IMR-90 (cell line): ENCODE measurements at regions not wholly inside any gene's neighbourhood (a gene's known extent, or its start where the extent isn't known, plus 50 kb on each side); places are given as distances from the start of the nearest gene placed in this dataset.

Experiments used
- ATAC-seq: fragments of 200-7000 bp; cut with Tn5 transposase; 2 replicates; pipeline ENCODE4 v1.9.1; 2020; ENCODE audit warnings: low read depth, mild to moderate bottlenecking, moderate library complexity
- BruUV-seq: library from RNA; stranded (reverse); fragments of 400-500 nt; replicated peaks from 2 replicates; lab custom pipeline; 2021; lab: Mats Ljungman, UMichigan
- CTCF ChIA-PET: fragments of 300-600 bp; formaldehyde crosslinking; extraction: SDS; loops from one replicate; lab custom pipeline; 2021; ENCODE audit warnings: antibody characterized with exemption; lab: Yijun Ruan, JAX
- POLR2A ChIA-PET: fragments of 300-600 bp; sonication (Branson Sonifier 250); formaldehyde crosslinking; loops from one replicate; lab custom pipeline; 2022; ENCODE audit warnings: antibody characterized with exemption; ENCODE audit not compliant: unreplicated experiment; lab: Charles Lee
- DNase-seq: peaks from one replicate; pipeline ENCODE4 v3.0.0; 2013
- H2AFZ ChIP-seq: replicated peaks from 2 replicates; pipeline ENCODE3; 2013; ENCODE audit warnings: low read length, mild to moderate bottlenecking; ENCODE audit not compliant: poor library complexity
- H2AK5ac ChIP-seq: 2 replicates; pipeline ENCODE4 v1.6.1; 2013; ENCODE audit warnings: low read depth, low read length, inconsistent platforms
- H2AK9ac ChIP-seq: replicated peaks from 2 replicates; pipeline ENCODE3; 2013; ENCODE audit warnings: mild to moderate bottlenecking, low read depth, low read length, moderate library complexity; ENCODE audit not compliant: poor library complexity
- H2BK120ac ChIP-seq: 2 replicates; pipeline ENCODE4 v1.6.1; 2013; ENCODE audit warnings: low read depth, low read length, inconsistent platforms
- H2BK15ac ChIP-seq: 3 replicates; pipeline ENCODE4 v1.6.1; 2013; ENCODE audit warnings: low read depth, low read length, inconsistent platforms
- H2BK20ac ChIP-seq: 2 replicates; pipeline ENCODE4 v1.6.1; 2013; ENCODE audit warnings: low read depth, mild to moderate bottlenecking, inconsistent platforms, low read length, moderate library complexity
- H2BK5ac ChIP-seq: 2 replicates; pipeline ENCODE4 v1.6.1; 2013; ENCODE audit warnings: mild to moderate bottlenecking, low read depth, low read length, inconsistent platforms; ENCODE audit not compliant: poor library complexity, severe bottlenecking
- H3K14ac ChIP-seq: replicated peaks from 2 replicates; pipeline ENCODE4 v1.6.1; 2013; ENCODE audit warnings: low read depth, low read length, inconsistent platforms
- H3K18ac ChIP-seq: 2 replicates; pipeline ENCODE4 v1.6.1; 2013; ENCODE audit warnings: low read depth, low read length, control low read depth
- H3K23ac ChIP-seq: 2 replicates; pipeline ENCODE4 v1.6.1; 2013; ENCODE audit warnings: low read depth, low read length, inconsistent platforms
- H3K27ac ChIP-seq: 2 replicates; pipeline ENCODE4 v1.5.1; 2013; ENCODE audit warnings: mild to moderate bottlenecking, control low read depth, low read length; ENCODE audit not compliant: insufficient read depth
- H3K27me3 ChIP-seq: 2 replicates; pipeline ENCODE4 v1.6.1; 2013; ENCODE audit warnings: low read length; ENCODE audit not compliant: control insufficient read depth, insufficient read depth
- H3K36me3 ChIP-seq: 2 replicates; pipeline ENCODE4 v1.6.1; 2013; ENCODE audit warnings: low read length, mixed read lengths; ENCODE audit not compliant: control insufficient read depth, insufficient read depth
- H3K4ac ChIP-seq: 2 replicates; pipeline ENCODE4 v1.6.1; 2013; ENCODE audit warnings: low read depth, low read length, inconsistent platforms
- H3K4me1 ChIP-seq: 2 replicates; pipeline ENCODE4 v1.6.1; 2013; ENCODE audit warnings: low read length, mixed read lengths; ENCODE audit not compliant: control insufficient read depth, insufficient read depth
- H3K4me2 ChIP-seq: 2 replicates; pipeline ENCODE4 v1.6.1; 2013; ENCODE audit warnings: low read depth, mild to moderate bottlenecking, control low read depth, low read length, moderate library complexity
- H3K4me3 ChIP-seq: 2 replicates; pipeline ENCODE4 v1.5.1; 2013; ENCODE audit warnings: low read depth, mild to moderate bottlenecking, control low read depth, low read length, moderate library complexity; ENCODE audit not compliant: insufficient read depth
- H3K56ac ChIP-seq: 2 replicates; pipeline ENCODE4 v1.6.1; 2013; ENCODE audit warnings: low read length, inconsistent platforms; ENCODE audit not compliant: insufficient read depth; ENCODE audit errors: extremely low read depth
- H3K79me1 ChIP-seq, 2 experiments: 2 replicates each; pipeline ENCODE4 v1.6.1; 2013; ENCODE audit warnings: low read length in 2 of 2, inconsistent platforms in 1 of 2, low read depth in 1 of 2
- H3K9ac ChIP-seq: 2 replicates; pipeline ENCODE4 v1.6.1; 2013; ENCODE audit warnings: low read depth, low read length, control low read depth
- H3K9me1 ChIP-seq: 2 replicates; pipeline ENCODE4 v1.6.1; 2013; ENCODE audit warnings: low read length, inconsistent platforms; ENCODE audit not compliant: insufficient read depth
- H3K9me3 ChIP-seq: 2 replicates; pipeline ENCODE4 v1.6.1; 2013; ENCODE audit warnings: low read length; ENCODE audit not compliant: control insufficient read depth, insufficient read depth
- H4K20me1 ChIP-seq: 2 replicates; pipeline ENCODE4 v1.6.1; 2013; ENCODE audit warnings: low read length, inconsistent platforms; ENCODE audit not compliant: insufficient read depth
- H4K5ac ChIP-seq: 2 replicates; pipeline ENCODE4 v1.6.1; 2013; ENCODE audit warnings: mild to moderate bottlenecking, low read depth, low read length, control low read depth
- H4K8ac ChIP-seq, 2 experiments: 2 replicates each; pipeline ENCODE4 v1.6.1; 2013; ENCODE audit warnings: low read depth in 2 of 2, low read length in 2 of 2, control low read depth in 1 of 2, inconsistent platforms in 1 of 2
- H4K91ac ChIP-seq: 2 replicates; pipeline ENCODE4 v1.6.1; 2013; ENCODE audit warnings: low read depth, low read length, inconsistent platforms; ENCODE audit not compliant: insufficient read depth
- BHLHE40 ChIP-seq: fragments of 150-350 bp; IDR thresholded peaks from 2 replicates; pipeline ENCODE4 v1.6.1; 2016; ENCODE audit warnings: mild to moderate bottlenecking, low read depth, low read length
- MAFK ChIP-seq: IDR thresholded peaks from 2 replicates; pipeline ENCODE4 v1.6.1; 2012; ENCODE audit warnings: low read depth, low read length, improper control_type of control experiment
- MAZ ChIP-seq: IDR thresholded peaks from 2 replicates; pipeline ENCODE4 v1.6.1; 2012; ENCODE audit warnings: low read depth, mild to moderate bottlenecking, low read length, improper control_type of control experiment, moderate library complexity, borderline replicate concordance
- MXI1 ChIP-seq: IDR thresholded peaks from 2 replicates; pipeline ENCODE4 v1.6.1; 2012; ENCODE audit warnings: low read depth, mild to moderate bottlenecking, low read length, moderate library complexity, borderline replicate concordance
- POLR2A ChIP-seq: IDR thresholded peaks from 2 replicates; pipeline ENCODE4 v1.6.1; 2012; ENCODE audit warnings: mild to moderate bottlenecking, low read depth, low read length
- RAD21 ChIP-seq: IDR thresholded peaks from 2 replicates; pipeline ENCODE4 v1.6.1; 2012; ENCODE audit warnings: low read length, improper control_type of control experiment
- RFX5 ChIP-seq: IDR thresholded peaks from 2 replicates; pipeline ENCODE4 v1.8.0; 2012; ENCODE audit warnings: low read depth, mild to moderate bottlenecking, low read length, moderate library complexity
- WGBS, 2 experiments: methylation state at CpG; one replicate each; pipeline versions ENCODE4 v1.1.5 to v1.1.7; 2013; ENCODE audit warnings: missing lambda C conversion rate in 2 of 2; ENCODE audit not compliant: insufficient read length in 1 of 2; ENCODE audit errors: extremely low coverage in 2 of 2; 5-methylcytosine and 5-hydroxymethylcytosine counted together
- dilution Hi-C: fragments of 300-500 bp; cut with HindIII; formaldehyde crosslinking; loops from one replicate; pipeline ENCODE4 v1.14.3; 2018; ENCODE audit warnings: low sequenced_read_pairs; ENCODE audit not compliant: unreplicated experiment
- in situ Hi-C: fragments of 300-500 bp; cut with MboI; formaldehyde crosslinking; loops from 3 replicates; pipeline ENCODE4 v1.14.3; 2019; ENCODE audit warnings: low sequenced_read_pairs, inconsistent platforms, mixed read lengths
- intact Hi-C: fragments of 100-400 bp; cut with micrococcal nuclease; formaldehyde crosslinking; loops from 2 replicates; pipeline ENCODE4 v1.10.0; 2022
- TF ChIP-seq, protein P1 (sequence below): conservative IDR thresholded peaks from 2 replicates; pipeline ENCODE4 v1.5.1; 2012; ENCODE audit warnings: mild to moderate bottlenecking, low read depth, low read length, improper control_type of control experiment
- TF ChIP-seq, protein P2 (sequence below): fragments of 150-350 bp; IDR thresholded peaks from 2 replicates; pipeline ENCODE4 v1.6.1; 2016; ENCODE audit warnings: low read depth, mild to moderate bottlenecking, low read length, moderate library complexity, borderline replicate concordance

DNA sequence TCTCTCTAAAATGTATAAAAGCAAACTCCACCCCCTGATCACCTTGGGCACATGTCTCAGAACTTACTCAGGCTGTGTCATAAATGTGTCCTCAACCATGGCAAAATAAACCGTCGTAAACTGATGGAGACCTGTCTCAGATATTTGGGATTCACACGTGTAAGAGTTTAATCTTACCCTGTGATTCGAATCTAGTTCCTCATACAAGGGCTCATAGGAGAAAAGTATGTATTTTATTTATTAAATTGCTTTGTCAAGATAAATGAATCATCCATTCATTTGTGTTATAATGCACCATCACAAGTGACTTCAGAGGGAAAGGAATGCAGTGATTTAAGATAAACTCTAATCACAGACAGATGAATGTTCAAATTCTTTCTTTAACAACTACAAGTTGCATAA, 712.5 kb upstream of the LRATD1 start:
- no peaks in the 10 kb centered on the region for H4K20me1 ChIP-seq
- H3K18ac ChIP-seq: no peak overlapping the region
- H2AK5ac ChIP-seq: no peak overlapping the region
- H3K36me3 ChIP-seq: no peaks in the 10 kb centered on the region
- no peak overlapping the region for H2BK5ac ChIP-seq
- intact Hi-C loops: no loop called here
- no peak overlapping the region for H3K56ac ChIP-seq
- POLR2A ChIA-PET: no interaction called here
- H2AFZ ChIP-seq: no peak overlapping the region
- TF ChIP-seq BHLHE40 (no peak), MAFK (no peak), RAD21 (no peak), MAZ (no peak), MXI1 (no peak), POLR2A (no peak), RFX5 (no peak)
- TF ChIP-seq, protein P1, sequence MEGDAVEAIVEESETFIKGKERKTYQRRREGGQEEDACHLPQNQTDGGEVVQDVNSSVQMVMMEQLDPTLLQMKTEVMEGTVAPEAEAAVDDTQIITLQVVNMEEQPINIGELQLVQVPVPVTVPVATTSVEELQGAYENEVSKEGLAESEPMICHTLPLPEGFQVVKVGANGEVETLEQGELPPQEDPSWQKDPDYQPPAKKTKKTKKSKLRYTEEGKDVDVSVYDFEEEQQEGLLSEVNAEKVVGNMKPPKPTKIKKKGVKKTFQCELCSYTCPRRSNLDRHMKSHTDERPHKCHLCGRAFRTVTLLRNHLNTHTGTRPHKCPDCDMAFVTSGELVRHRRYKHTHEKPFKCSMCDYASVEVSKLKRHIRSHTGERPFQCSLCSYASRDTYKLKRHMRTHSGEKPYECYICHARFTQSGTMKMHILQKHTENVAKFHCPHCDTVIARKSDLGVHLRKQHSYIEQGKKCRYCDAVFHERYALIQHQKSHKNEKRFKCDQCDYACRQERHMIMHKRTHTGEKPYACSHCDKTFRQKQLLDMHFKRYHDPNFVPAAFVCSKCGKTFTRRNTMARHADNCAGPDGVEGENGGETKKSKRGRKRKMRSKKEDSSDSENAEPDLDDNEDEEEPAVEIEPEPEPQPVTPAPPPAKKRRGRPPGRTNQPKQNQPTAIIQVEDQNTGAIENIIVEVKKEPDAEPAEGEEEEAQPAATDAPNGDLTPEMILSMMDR: no peak
- TF ChIP-seq, protein P2, sequence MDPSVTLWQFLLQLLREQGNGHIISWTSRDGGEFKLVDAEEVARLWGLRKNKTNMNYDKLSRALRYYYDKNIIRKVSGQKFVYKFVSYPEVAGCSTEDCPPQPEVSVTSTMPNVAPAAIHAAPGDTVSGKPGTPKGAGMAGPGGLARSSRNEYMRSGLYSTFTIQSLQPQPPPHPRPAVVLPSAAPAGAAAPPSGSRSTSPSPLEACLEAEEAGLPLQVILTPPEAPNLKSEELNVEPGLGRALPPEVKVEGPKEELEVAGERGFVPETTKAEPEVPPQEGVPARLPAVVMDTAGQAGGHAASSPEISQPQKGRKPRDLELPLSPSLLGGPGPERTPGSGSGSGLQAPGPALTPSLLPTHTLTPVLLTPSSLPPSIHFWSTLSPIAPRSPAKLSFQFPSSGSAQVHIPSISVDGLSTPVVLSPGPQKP: no peak
- in situ Hi-C loops: no loop called here
- H3K9me1 ChIP-seq: no peaks in the 10 kb centered on the region
- no peak overlapping the region for H3K27ac ChIP-seq
- BruUV-seq: no TSS peak
- no peak overlapping the region for H4K5ac ChIP-seq
- WGBS, 2 experiments: no CpG with 5 or more reads among the region's 4 CpGs
- H3K4me1 ChIP-seq: no peaks in the 10 kb centered on the region
- no peak overlapping the region for H3K9ac ChIP-seq
- H4K8ac ChIP-seq: no peak overlapping the region
- H3K9me3 ChIP-seq: peaks cover 8% of the 10 kb centered on the region
- H3K4me2 ChIP-seq: no peak overlapping the region
- no peak overlapping the region for H2BK15ac ChIP-seq
- no peak overlapping the region for H4K91ac ChIP-seq
- H2AK9ac ChIP-seq: no peak overlapping the region
- no peak for DNase-seq
- H2BK120ac ChIP-seq: no peak overlapping the region
- no peak overlapping the region for H2BK20ac ChIP-seq
- no peak overlapping the region for H3K23ac ChIP-seq
- no peak overlapping the region for H3K4me3 ChIP-seq
- CTCF ChIA-PET: no interaction called here
- dilution Hi-C loops: no loop called here
- H3K14ac ChIP-seq: no peak overlapping the region
- no peak overlapping the region for H3K4ac ChIP-seq
- no peaks in the 10 kb centered on the region for H3K79me1 ChIP-seq
- no peak for ATAC-seq
- no peaks in the 10 kb centered on the region for H3K27me3 ChIP-seq
